Stimulated activated CD4-positive, alpha-beta T cell treated with anti-CD3 and anti-CD28 coated beads, Interleukin-1b, Interleukin-23, amount 100 ng/mL, for 48 hours (primary cell): ENCODE measurements at regions not wholly inside any gene's neighbourhood (a gene's known extent, or its start where the extent isn't known, plus 50 kb on each side); places are given as distances from the start of the nearest gene placed in this dataset.
"Not testable (repeated sequence)": the region's sequence is repeated elsewhere in the genome, so short reads cannot be mapped to it uniquely, and the experiment has no call there.

Experiments used
- DNase-seq: peaks from one replicate; pipeline ENCODE4 v3.0.0-alpha.2; 2020

- no peak for DNase-seq
Observed at GRCh38 chr1:100597061-100597741, 59.3 kb downstream of the GPR88 start.

GRCh38 chr1:100597784-100598183 is 59.8 kb downstream of the GPR88 start:
- no peak for DNase-seq

DNA sequence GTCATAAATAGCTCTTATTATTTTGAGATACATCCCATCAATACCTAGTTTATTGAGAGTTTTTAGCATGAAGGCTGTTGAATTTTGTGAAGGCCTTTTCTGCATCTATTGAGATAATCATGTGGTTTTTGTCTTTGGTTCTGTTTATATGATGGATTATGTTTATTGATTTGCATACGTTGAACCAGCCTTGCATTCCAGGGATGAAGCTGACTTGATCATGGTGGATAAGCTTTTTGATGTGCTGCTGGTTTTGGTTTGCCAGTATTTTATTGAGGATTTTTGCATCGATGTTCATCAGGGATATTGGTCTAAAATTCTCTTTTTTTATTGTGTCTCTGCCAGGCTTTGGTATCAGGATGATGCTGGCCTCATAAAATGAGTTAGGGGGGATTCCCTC is 62.4 kb downstream of the GPR88 start:
- not testable (repeated sequence) for DNase-seq

GRCh38 chr1:100602028-100602427 is 64.1 kb downstream of the GPR88 start:
- not testable (repeated sequence) for DNase-seq

- no peak for DNase-seq
Observed at GRCh38 chr1:100604372-100604771, 66.4 kb downstream of the GPR88 start.

- no peak for DNase-seq
Observed at GRCh38 chr1:100606438-100606837, 68.5 kb downstream of the GPR88 start.

DNA sequence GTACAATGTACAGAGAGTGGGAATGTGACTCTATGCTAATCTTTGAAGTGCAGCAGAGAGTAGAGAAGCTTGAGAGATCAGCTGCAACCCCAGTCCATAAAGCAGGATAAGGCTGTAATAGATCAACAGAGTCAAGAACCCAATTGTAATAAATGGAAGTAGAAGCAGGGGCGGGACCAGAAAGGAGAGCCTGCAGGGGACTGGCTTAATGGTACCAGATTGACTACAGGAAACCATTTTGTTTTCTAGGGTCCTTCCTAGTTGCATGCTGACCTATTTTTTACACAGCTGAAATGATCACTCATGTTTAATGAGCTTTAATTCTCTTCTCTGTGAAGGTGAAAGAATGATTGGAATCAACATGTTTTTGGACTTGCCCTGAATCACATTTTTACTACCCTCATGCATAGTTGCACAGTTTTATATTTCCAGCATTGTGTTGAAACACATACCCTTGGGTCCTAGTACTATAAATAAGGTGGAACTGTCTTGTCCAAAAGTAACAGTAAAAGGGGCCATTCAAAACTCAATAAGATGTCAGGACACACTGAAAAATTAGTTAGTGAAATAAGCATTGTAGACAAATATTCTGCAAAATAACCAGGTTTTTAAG is 69.8 kb downstream of the GPR88 start:
- no peak for DNase-seq

DNA sequence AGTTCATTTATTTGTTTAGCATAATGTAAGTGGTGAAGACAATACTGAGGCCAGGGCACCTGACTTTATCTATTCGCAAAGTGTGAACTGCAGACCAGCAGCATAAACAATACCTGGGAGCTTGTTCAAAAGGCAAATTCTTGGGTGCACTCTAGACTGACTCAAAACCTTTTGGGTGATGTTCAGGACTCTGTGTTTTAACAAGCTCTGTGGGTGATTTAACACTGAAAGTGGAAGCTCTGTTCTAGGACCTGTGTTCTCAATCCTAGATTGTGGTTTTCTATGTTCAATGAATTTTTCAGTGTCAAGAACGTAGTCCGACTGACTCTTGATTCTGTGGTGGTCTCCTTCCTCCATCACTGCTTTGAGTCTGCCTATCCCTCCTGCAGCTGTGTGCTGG is 71.9 kb downstream of the GPR88 start:
- no peak for DNase-seq

- DNase-seq: no peak
Observed at GRCh38 chr1:100611086-100611485, 73.1 kb downstream of the GPR88 start.

DNA sequence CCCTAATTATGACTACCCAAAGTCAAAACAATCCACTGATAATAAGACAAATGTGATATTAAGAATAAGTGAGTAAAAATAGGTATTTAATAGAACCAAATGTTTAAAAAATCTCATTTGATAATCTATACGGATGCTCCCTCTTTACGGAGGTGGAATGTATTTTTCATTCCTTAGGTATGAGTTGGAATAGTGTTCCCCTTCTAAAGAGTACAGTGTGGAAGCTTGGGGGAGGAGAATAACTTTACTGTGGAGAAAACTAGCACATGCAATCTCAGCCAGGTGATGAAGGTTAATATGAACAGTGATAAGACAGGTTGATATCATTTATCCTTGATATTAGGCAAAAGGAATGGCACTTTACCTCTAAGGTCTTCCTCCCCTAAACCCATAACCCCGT is 74.6 kb downstream of the GPR88 start:
- DNase-seq: no peak

DNA sequence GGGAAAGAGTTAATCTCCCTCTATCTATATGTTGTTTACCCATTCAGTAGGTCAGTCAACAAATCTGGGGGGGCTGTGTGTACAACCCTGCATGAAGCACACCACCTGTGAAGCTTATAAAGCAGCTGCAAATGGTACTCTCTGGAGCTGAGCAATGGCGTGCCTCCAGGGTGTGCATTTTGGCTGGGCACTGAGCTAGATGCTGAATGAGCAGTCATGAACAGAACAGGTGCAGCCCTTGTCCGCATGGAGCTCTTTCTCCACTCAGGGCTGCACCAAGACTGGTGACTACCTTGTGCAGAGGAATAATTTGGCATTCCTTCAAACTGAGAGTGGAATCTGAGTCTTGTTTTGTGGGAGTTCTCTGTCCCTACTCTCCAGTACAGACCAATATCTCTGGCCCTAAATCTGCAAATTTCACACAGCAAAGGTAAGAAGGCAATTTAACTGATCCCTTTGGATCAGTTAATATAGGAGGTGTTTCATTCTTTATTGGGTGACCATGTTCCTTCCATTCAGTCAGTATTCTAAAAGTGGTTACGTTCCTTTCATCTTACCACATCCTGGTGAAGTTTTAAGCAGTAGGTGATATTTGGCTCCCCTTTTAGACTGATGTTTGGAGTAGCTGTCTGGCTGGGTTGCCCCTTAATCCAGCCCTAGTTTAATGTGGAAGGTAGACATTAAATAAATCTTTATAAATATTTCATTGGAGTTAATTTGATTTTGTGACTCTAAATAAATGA is 76.0 kb downstream of the GPR88 start:
- no peak for DNase-seq

GRCh38 chr1:100614570-100614969 is 76.6 kb downstream of the GPR88 start:
- DNase-seq: no peak

- DNase-seq: no peak
Observed at GRCh38 chr1:100615686-100616085, 77.7 kb downstream of the GPR88 start.

DNA sequence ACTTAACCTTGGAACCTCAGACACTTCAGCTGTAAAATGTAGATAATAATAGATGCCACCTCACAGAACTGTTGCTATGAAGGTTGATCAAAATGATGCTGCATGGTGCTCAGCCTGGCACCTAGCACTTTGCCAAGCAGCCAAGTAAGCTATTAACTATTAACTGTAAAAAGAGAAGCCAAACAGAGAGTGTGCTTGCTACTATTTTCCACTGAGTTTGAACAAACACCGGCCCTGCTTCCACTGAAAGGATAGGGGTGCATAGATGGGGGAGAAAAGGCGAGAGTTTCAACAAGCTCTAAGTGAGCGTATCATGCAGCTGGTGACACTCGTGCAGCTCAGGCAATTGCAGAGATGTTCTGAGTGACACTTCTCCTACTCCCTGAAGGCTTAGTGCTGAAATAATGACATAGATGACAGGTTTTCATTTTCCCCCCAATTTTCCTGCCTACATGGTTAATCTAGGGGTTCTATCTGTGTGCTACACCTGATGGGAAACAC is 78.2 kb downstream of the GPR88 start:
- DNase-seq: no peak

- DNase-seq: peak; percentile 10
Observed at GRCh38 chr1:100622037-100622436, 84.1 kb downstream of the GPR88 start.

DNA sequence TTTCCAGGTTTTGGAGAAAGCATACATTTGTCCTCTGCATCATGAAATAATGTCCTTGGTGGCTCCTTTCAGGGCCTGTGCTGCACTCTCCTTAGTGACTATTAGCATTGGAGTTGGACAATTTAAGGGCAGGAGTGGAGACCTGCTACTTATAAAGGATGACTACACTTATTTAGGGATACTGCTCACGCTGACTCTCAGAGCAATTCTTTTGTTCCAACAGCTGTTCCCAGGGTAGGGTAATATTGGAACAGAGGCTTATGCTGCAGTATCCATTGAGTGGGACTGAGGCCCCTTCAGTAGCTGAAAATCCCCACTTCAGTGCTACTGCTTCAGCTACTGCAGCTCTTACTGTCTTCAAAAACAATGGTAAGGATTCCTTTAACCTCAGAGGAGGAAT is 84.6 kb downstream of the GPR88 start:
- DNase-seq: no peak

- no peak for DNase-seq
Observed at GRCh38 chr1:100622966-100623762, 85.2 kb downstream of the GPR88 start.

GRCh38 chr1:100624886-100625610 is 87.1 kb downstream of the GPR88 start:
- DNase-seq: no peak

DNA sequence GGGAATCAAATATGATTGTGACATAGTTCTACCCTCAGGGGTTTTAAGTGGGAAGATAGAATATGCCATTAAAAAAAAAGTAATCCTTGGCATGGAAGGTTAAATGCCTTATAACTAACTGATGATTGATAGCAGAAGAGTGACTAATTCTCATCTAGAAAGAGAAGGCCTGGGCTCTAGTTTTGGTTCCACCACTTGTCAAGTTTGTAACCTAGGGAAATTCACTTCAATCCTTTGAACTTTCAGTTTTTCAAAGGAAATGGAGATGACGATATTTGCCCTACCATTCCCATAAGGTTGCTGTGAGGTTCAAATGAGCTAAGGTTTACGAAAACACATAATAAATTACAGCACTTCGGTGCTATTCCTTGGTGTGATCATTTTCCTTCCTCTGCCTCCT is 88.5 kb downstream of the GPR88 start:
- DNase-seq: no peak

DNA sequence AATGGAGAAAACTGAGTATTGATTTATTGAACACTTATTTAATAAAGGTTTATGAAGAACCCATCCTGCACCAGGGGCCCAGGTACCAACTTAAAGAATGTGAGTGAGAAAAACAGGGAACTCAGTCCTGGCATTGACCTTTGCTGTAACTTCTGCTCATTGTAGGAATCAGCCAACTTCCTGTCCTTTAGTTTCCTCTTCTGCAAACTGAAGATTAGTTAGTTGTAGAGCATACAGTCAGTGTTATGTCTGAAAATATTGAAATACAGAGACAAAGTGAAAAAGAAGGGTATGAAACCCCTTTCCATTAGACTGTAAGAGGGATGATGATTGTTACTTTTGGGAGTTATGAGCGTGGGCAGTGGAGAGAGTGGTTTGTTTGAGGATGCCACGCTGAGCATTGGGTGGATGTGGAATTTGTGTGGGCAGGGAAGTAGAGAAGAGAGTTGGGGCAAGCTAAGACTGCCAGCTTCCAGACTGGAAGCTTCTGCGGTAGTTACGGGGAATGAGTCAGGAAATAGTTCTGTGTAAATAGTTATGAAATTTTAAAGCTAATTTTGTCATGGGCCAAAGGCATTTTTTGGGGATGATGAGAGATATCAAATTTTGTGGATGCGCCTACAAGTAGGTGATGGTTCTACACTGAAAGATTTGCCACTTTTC is 89.2 kb downstream of the GPR88 start:
- no peak for DNase-seq

DNA sequence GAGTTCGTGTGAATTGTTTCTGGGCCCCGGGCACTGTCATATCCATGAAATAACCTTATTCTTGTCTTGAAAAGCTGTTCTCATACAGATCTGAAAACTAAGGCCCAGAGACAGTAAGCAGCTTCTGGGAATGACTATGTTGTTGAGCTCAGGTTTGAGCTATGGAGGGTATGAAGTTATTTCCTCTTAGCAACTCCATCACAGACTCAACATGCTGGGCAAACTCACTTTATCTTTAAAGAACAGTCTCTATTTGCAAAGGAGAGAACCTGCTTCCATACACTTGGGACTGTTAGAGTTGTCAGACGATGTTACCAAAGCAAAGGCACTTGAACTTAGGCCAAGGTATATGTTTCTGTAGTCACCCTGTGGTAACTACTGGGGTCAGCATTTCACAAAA is 90.0 kb downstream of the GPR88 start:
- no peak for DNase-seq

- DNase-seq: no peak
Observed at GRCh38 chr1:100628631-100629081, 90.7 kb downstream of the GPR88 start.
